ENCODE measurements at regions not wholly inside any gene's neighbourhood (a gene's known extent, or its start where the extent isn't known, plus 50 kb on each side); places are given as distances from the start of the nearest gene placed in this dataset.

DNA sequence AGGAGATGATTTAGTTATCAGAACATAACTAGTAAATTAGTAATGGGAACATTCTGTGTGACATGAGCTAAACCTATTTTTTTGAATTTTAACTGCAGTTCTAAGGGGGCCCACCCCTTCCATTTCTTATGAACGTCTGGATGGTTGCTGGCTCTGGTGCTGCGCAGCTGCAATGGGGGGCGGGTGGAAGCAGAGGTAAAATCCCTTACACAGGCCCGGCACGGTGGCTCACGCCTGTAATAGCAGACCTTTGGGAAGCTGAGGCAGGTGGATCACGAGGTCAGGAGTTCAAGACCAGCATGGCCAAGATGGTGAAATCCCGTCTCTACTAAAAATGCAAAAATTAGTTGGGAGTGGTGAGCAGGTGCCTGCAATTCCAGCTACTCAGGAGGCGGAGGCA lies 151.5 kb downstream of the GALR1 start:
- TF ChIP-seq, protein P1, sequence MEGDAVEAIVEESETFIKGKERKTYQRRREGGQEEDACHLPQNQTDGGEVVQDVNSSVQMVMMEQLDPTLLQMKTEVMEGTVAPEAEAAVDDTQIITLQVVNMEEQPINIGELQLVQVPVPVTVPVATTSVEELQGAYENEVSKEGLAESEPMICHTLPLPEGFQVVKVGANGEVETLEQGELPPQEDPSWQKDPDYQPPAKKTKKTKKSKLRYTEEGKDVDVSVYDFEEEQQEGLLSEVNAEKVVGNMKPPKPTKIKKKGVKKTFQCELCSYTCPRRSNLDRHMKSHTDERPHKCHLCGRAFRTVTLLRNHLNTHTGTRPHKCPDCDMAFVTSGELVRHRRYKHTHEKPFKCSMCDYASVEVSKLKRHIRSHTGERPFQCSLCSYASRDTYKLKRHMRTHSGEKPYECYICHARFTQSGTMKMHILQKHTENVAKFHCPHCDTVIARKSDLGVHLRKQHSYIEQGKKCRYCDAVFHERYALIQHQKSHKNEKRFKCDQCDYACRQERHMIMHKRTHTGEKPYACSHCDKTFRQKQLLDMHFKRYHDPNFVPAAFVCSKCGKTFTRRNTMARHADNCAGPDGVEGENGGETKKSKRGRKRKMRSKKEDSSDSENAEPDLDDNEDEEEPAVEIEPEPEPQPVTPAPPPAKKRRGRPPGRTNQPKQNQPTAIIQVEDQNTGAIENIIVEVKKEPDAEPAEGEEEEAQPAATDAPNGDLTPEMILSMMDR (IDR thresholded peaks at IDR 0.05 in 8 of 11, conservative IDR thresholded peaks at IDR 0.05 in 3 of 11) = no peak
- TF ChIP-seq POLR2A (IDR thresholded peaks at IDR 0.05) = no peak
- TF ChIP-seq POLR2AphosphoS5 (IDR thresholded peaks at IDR 0.05) = no peak

Measured in spleen (tissue), 7 donors.